ENCODE measurements at regions not wholly inside any gene's neighbourhood (a gene's known extent, or its start where the extent isn't known, plus 50 kb on each side); places are given as distances from the start of the nearest gene placed in this dataset.

DNA sequence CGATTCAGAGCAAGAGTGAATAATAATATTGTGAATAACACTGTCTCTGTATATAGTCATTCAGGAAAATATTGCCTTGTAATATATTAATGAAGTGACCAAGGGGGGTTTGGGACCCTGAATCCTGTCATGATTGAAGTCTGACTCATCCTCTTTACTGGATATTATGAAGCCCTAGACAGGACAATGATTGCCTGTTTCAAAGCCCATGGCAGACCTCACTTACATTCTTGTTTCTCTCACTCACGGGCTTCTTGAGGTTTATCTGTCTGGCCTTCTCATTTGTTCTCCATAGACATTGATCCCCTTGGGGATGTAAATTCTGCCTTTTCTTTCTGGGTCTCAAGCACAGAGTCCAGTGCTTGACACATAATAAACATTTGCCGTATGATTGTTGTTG is 449.3 kb upstream of the THRB start:
- POLR2A ChIA-PET = no interaction called here
- Histone ChIP-seq H3K27me3 (replicated peaks; ENCODE audit: control insufficient read depth, insufficient read depth, low read length) (no peaks in the 10 kb centered on the region; the same call in 1 of the 2 replicates), H3K9me3 (no peaks in the 10 kb centered on the region), H3K4me3 (ENCODE audit: low read depth, low read length) (no peak overlapping the region), H3K4me1 (no peaks in the 10 kb centered on the region), H3K36me3 (ENCODE audit: control insufficient read depth, insufficient read depth, low read length) (no peaks in the 10 kb centered on the region)
- Mint-ChIP-seq H3K27me3 (ENCODE audit: insufficient read depth, unreplicated experiment) (peaks cover 26% of the 10 kb centered on the region), H3K4me1 (ENCODE audit: low read depth, unreplicated experiment) (no peaks in the 10 kb centered on the region), H3K36me3 (ENCODE audit: insufficient read depth, unreplicated experiment) (no peaks in the 10 kb centered on the region), H3K27ac (ENCODE audit: unreplicated experiment) (no peak overlapping the region), H3K4me3 (ENCODE audit: unreplicated experiment) (no peak overlapping the region), H3K9me3 (ENCODE audit: unreplicated experiment) (no peaks in the 10 kb centered on the region)
- TF ChIP-seq CTCF (IDR thresholded peaks at IDR 0.05; ENCODE audit: insufficient read depth in 1 of 2, low read depth in 1 of 2, low read length in 1 of 2, severe bottlenecking in 1 of 2, unreplicated experiment in 1 of 2) = no peak
- no TSS peak for BruUV-seq (replicated peaks)
- intact Hi-C loops (cut with micrococcal nuclease; ENCODE audit: unreplicated experiment) = no loop called here
- DNase-seq = no peak
- CTCF ChIA-PET = no interaction called here

GRCh38 chr3:24944805-24945520 is 450.3 kb upstream of the THRB start:
- intact Hi-C loops (cut with micrococcal nuclease; ENCODE audit: unreplicated experiment) = no loop called here
- H3K27ac Mint-ChIP-seq (ENCODE audit: unreplicated experiment) = no peak overlapping the region
- no peaks in the 10 kb centered on the region for H3K36me3 Mint-ChIP-seq (ENCODE audit: insufficient read depth, unreplicated experiment)
- H3K9me3 ChIP-seq = no peaks in the 10 kb centered on the region
- no peaks in the 10 kb centered on the region for H3K36me3 ChIP-seq (ENCODE audit: control insufficient read depth, insufficient read depth, low read length)
- H3K4me1 ChIP-seq = no peaks in the 10 kb centered on the region
- CTCF ChIA-PET = no interaction called here
- H3K27me3 Mint-ChIP-seq (ENCODE audit: insufficient read depth, unreplicated experiment) = peaks cover 26% of the 10 kb centered on the region
- no peaks in the 10 kb centered on the region for H3K4me1 Mint-ChIP-seq (ENCODE audit: low read depth, unreplicated experiment)
- H3K4me3 ChIP-seq (ENCODE audit: low read depth, low read length) = no peak overlapping the region
- TF ChIP-seq CTCF (IDR thresholded peaks at IDR 0.05; ENCODE audit: insufficient read depth in 1 of 2, low read depth in 1 of 2, low read length in 1 of 2, severe bottlenecking in 1 of 2, unreplicated experiment in 1 of 2) = no peak
- BruUV-seq (replicated peaks) = no TSS peak
- H3K9me3 Mint-ChIP-seq (ENCODE audit: unreplicated experiment) = no peaks in the 10 kb centered on the region
- DNase-seq = no peak
- H3K27me3 ChIP-seq (replicated peaks; ENCODE audit: control insufficient read depth, insufficient read depth, low read length) = no peaks in the 10 kb centered on the region; the same call in 1 of the 2 replicates
- POLR2A ChIA-PET = no interaction called here
- H3K4me3 Mint-ChIP-seq (ENCODE audit: unreplicated experiment) = no peak overlapping the region

DNA sequence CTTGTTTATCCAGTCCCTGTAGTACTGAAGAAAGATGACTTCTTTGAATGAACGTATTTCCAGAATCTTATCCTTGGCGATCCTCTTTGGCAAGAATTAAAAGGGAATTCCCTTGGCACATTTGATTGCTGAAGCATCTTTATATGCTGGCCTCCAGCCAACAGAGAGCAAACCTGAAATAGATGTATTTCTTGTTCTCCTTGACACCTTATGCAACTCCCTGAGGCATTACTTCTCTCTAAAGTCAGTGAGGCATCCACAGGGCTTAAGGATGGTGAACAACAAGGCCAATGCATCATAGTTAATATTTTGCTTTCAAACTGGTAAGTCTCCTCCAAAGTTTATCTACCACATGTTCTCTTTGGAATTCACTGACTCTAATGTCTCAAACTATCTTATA is 450.9 kb upstream of the THRB start:
- Mint-ChIP-seq H3K27ac (ENCODE audit: unreplicated experiment) (no peak overlapping the region), H3K27me3 (ENCODE audit: insufficient read depth, unreplicated experiment) (peaks cover 27% of the 10 kb centered on the region), H3K9me3 (ENCODE audit: unreplicated experiment) (no peaks in the 10 kb centered on the region), H3K4me1 (ENCODE audit: low read depth, unreplicated experiment) (no peaks in the 10 kb centered on the region), H3K4me3 (ENCODE audit: unreplicated experiment) (no peak overlapping the region), H3K36me3 (ENCODE audit: insufficient read depth, unreplicated experiment) (no peaks in the 10 kb centered on the region)
- no peaks in the 10 kb centered on the region; the same call in 1 of the 2 replicates for H3K27me3 ChIP-seq (replicated peaks; ENCODE audit: control insufficient read depth, insufficient read depth, low read length)
- CTCF ChIA-PET = no interaction called here
- no peaks in the 10 kb centered on the region for H3K36me3 ChIP-seq (ENCODE audit: control insufficient read depth, insufficient read depth, low read length)
- H3K4me1 ChIP-seq = no peaks in the 10 kb centered on the region
- H3K4me3 ChIP-seq (ENCODE audit: low read depth, low read length) = no peak overlapping the region
- BruUV-seq (replicated peaks) = no TSS peak
- POLR2A ChIA-PET = no interaction called here
- TF ChIP-seq CTCF (IDR thresholded peaks at IDR 0.05; ENCODE audit: insufficient read depth in 1 of 2, low read depth in 1 of 2, low read length in 1 of 2, severe bottlenecking in 1 of 2, unreplicated experiment in 1 of 2) = no peak
- no peaks in the 10 kb centered on the region for H3K9me3 ChIP-seq
- no peak for DNase-seq
- intact Hi-C loops (cut with micrococcal nuclease; ENCODE audit: unreplicated experiment) = no loop called here

Measured in Caco-2 (cell line).